Right lobe of liver (tissue), 6 donors: ENCODE measurements at regions not wholly inside any gene's neighbourhood (a gene's known extent, or its start where the extent isn't known, plus 50 kb on each side); places are given as distances from the start of the nearest gene placed in this dataset.

ENCODE experiments used
- ATAC-seq, 4 donors: fragments of 200-7000 bp; cut with Tn5 transposase; one replicate each; pipeline ENCODE4 v1.9.1; 2020; ENCODE audit warnings: mild to moderate bottlenecking in 4 of 4, moderate library complexity in 4 of 4
- DNase-seq, 3 donors: peaks; one replicate each; pipeline ENCODE4 v3.0.0-alpha.2; 2020
- H3K27ac ChIP-seq, 3 donors: fragments of 200-600 bp; one replicate each; pipeline ENCODE4 v1.8.0; 2022
- H3K27me3 ChIP-seq, 2 donors: fragments of 200-600 bp; one replicate each; pipeline ENCODE4 v1.8.0; 2022
- H3K36me3 ChIP-seq, 4 donors: fragments of 200-600 bp; sonication (generic) in 1 of 4; one replicate each; pipeline versions ENCODE4 v1.5.1 to v1.8.0; 2017 to 2022; ENCODE audit warnings: control low read depth in 1 of 4
- H3K4me1 ChIP-seq, 4 donors: fragments of 200-600 bp; sonication (generic) in 1 of 4; one replicate each; pipeline versions ENCODE4 v1.5.1 to v1.8.0; 2017 to 2022; ENCODE audit warnings: control low read depth in 1 of 4
- H3K4me3 ChIP-seq, 3 donors: fragments of 200-600 bp; one replicate each; pipeline ENCODE4 v1.8.0; 2022
- H3K9me3 ChIP-seq, 4 donors: fragments of 200-600 bp; sonication (generic) in 1 of 4; one replicate each; pipeline versions ENCODE4 v1.5.1 to v1.8.0; 2017 to 2022; ENCODE audit warnings: control low read depth in 1 of 4
- POLR2A ChIP-seq: fragments of 450-650 bp; IDR thresholded peaks from one replicate; pipeline ENCODE4 v1.6.1; 2017; ENCODE audit warnings: antibody characterized with exemption, mild to moderate bottlenecking
- WGBS: methylation state at CpG from one replicate; pipeline ENCODE4 v1.1.6; 2018; ENCODE audit warnings: low coverage, low lambda C conversion rate; ENCODE audit not compliant: insufficient coverage; ENCODE audit errors: missing lambda C conversion rate; 5-methylcytosine and 5-hydroxymethylcytosine counted together
- intact Hi-C, 2 donors: fragments of 100-400 bp; cut with DNase I; formaldehyde crosslinking; loops; one replicate each; pipeline versions ENCODE4 v1.11.2 to v1.14.1; 2022
- TF ChIP-seq, protein P1 (sequence below), 4 donors: fragments of 200-600 bp in 3 of 4; fragments of 450-650 bp in 1 of 4; IDR thresholded peaks; one replicate each; pipeline versions ENCODE4 v1.5.1 to v1.8.0; 2016 to 2022; ENCODE audit warnings: antibody characterized with exemption in 4 of 4, mild to moderate bottlenecking in 2 of 4
- donor health status: DM: no; HTN: yes; CAD: no.
- donor health status: DM: no; HTN: no; CAD: no.
- donor health status: DM: no; HTN: no; CAD: no.
- donor health status: DM: no; HTN: yes; CAD: no.
- donor health status: DM: no; HTN: yes; CAD: no.

DNA sequence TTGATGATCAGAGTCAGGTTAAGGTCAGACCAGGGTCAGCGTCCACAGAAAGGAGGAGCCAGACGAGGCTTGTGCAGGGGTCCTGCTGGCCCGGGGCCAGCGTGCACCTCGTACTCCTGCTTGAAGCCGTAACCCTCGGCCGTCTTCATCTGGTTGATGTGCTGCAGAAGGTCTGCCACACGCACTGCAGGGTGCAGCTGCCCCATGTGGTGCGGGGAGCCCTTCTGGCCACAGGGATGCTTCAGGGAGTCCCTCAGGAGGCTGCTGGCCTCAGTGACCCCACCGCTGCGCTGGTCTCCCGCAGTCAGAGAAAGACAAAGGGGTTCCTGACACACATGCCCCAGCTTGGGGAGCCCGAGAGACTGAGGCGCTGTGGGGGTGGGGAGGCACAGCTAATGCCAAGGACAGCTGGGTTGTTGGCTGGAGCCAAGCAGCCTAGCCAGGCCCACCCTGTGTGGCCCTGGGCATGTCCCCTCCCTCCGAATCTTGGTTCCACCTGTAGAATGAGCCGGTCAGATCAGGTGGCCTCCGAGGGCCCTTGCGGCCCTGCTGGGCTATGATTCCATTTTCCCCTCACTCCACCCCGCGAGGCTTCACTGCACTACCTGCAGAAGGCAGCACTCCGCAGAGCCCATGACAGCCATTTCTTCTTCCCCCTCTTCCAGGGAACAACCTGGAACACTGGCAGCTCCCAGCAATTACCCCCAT is 251.9 kb downstream of the PTPRU start:
- H3K27me3 ChIP-seq = no peaks in the 10 kb centered on the region
- H3K4me3 ChIP-seq = no peak overlapping the region
- H3K27ac ChIP-seq = no peak overlapping the region
- DNase-seq = no peak
- H3K9me3 ChIP-seq = no peaks in the 10 kb centered on the region
- 58% methylated on average over 3 of the region's 22 CpGs for WGBS
- no peaks in the 10 kb centered on the region for H3K36me3 ChIP-seq
- no peak for ATAC-seq
- TF ChIP-seq, protein P1, sequence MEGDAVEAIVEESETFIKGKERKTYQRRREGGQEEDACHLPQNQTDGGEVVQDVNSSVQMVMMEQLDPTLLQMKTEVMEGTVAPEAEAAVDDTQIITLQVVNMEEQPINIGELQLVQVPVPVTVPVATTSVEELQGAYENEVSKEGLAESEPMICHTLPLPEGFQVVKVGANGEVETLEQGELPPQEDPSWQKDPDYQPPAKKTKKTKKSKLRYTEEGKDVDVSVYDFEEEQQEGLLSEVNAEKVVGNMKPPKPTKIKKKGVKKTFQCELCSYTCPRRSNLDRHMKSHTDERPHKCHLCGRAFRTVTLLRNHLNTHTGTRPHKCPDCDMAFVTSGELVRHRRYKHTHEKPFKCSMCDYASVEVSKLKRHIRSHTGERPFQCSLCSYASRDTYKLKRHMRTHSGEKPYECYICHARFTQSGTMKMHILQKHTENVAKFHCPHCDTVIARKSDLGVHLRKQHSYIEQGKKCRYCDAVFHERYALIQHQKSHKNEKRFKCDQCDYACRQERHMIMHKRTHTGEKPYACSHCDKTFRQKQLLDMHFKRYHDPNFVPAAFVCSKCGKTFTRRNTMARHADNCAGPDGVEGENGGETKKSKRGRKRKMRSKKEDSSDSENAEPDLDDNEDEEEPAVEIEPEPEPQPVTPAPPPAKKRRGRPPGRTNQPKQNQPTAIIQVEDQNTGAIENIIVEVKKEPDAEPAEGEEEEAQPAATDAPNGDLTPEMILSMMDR (IDR thresholded peaks at IDR 0.05) = no peak
- no peak for TF ChIP-seq POLR2A
- no peaks in the 10 kb centered on the region for H3K4me1 ChIP-seq
- intact Hi-C loops = no loop called here

DNA sequence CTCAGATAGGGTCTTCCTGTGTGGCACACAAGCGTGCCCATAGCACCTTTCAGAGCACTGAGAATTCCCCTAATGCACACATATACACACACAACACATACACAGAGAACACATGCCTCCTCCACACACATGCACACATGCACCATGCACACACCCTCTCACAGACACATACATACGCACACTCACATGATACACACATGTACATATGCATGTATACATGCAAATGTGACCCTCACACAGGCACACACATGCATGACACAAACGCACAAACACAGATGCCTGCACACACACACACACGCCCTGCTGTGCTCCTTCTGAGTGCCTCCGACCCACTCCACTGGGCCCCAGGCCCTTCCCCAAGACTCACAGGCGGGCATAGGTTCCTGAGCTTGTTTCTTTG is 251.0 kb downstream of the PTPRU start:
- no peak for ATAC-seq
- WGBS = 88% methylated on average over 5 of the region's 6 CpGs

DNA sequence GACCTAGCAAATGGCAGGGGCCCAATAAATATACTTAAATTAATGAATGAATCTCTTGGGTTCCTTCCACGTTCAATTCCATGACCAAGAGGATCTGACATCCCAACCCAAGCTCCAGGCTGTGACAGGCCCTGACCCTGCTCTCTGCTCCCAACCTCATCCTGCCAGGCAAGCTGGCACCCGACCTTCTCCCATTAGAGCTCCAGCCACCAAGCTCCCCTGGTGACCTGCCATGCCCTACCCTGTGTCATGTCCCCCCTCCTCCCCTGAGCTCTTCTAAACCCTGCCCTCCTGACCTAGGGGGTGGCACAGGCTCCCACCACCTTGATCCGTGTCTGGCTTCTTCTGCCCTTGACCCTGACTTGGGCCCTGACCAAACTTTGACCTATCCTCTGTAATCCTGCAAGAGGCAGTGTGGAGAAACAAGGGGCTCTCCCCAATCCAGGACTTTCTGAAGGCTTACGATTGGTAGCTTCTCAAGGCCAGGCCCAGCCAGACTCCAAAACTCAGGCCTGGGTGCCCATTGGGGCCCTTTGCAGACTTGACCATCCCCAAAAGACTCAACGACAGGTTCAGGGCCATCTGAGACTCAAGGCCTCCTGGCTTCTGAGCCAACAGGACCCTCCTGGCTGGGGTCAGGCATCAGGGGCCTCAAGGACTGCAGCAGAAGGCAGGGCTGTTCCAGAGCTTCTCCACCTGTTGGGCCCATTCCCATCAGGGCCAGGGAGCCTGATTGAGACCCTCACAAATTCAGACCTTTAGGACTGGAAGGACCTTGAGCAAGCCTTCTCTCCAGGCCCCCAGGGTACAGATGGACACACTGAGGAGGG is 249.0 kb downstream of the PTPRU start:
- no peak for DNase-seq
- Histone ChIP-seq H3K27me3 (no peaks in the 10 kb centered on the region), H3K4me3 (no peak overlapping the region), H3K9me3 (no peaks in the 10 kb centered on the region), H3K36me3 (no peaks in the 10 kb centered on the region), H3K4me1 (no peaks in the 10 kb centered on the region), H3K27ac (no peak overlapping the region)
- WGBS = 43% methylated on average over 3 of the region's 5 CpGs
- TF ChIP-seq, protein P1 (IDR thresholded peaks at IDR 0.05) = no peak
- TF ChIP-seq POLR2A = no peak
- intact Hi-C loops = no loop called here
- no peak for ATAC-seq

More for the DNA sequence above, 251.0 kb downstream of the PTPRU start:
- TF ChIP-seq POLR2A = no peak
- TF ChIP-seq, protein P1 (IDR thresholded peaks at IDR 0.05) = no peak
- Histone ChIP-seq H3K27ac (no peak overlapping the region), H3K9me3 (no peaks in the 10 kb centered on the region), H3K4me1 (no peaks in the 10 kb centered on the region), H3K4me3 (no peak overlapping the region), H3K36me3 (no peaks in the 10 kb centered on the region), H3K27me3 (no peaks in the 10 kb centered on the region)
- DNase-seq = no peak
- intact Hi-C loops = no loop called here

DNA sequence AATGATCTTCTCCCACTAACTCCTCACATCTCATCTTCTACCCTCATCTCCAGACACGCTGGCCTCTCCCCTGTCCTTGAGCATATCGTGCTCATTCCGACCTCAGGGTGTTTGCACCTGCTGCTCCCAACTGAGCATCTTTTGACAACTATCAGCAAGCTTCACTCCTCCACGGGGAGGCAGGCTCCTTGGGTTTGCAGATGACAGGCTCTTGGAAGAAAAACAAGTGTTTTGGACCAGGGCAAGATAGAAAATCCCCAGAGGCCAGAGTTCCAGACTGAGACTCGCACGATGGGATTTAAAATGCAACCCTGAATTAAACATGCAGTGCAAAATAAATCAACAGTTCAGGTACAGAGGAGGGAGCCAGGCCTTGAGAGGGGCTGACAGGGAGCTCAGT is 246.7 kb downstream of the PTPRU start:
- Histone ChIP-seq H3K36me3 (no peaks in the 10 kb centered on the region), H3K9me3 (no peaks in the 10 kb centered on the region), H3K4me1 (no peaks in the 10 kb centered on the region), H3K4me3 (no peak overlapping the region), H3K27me3 (no peaks in the 10 kb centered on the region), H3K27ac (no peak overlapping the region)
- WGBS = 34% methylated on average over 6 of the region's 6 CpGs
- intact Hi-C loops = no loop called here
- no peak for ATAC-seq
- TF ChIP-seq, protein P1 (IDR thresholded peaks at IDR 0.05) = no peak
- no peak for TF ChIP-seq POLR2A
- DNase-seq = no peak
